Gastrocnemius medialis (tissue), 4 donors: ENCODE measurements at regions not wholly inside any gene's neighbourhood (a gene's known extent, or its start where the extent isn't known, plus 50 kb on each side); places are given as distances from the start of the nearest gene placed in this dataset.

Experiments used
- ATAC-seq, 2 donors: fragments of 150-250 bp; one replicate each; pipeline ENCODE4 v1.9.1; 2016
- DNase-seq, 2 donors: peaks; one replicate each; pipeline ENCODE4 v3.0.0-alpha.2; 2019
- H3K27ac ChIP-seq, 4 donors: fragments of 200-600 bp; sonication (generic); 1 replicate in 1 of 4; 2 replicates in 3 of 4; pipeline ENCODE4 v1.5.1; 2016 to 2018; ENCODE audit warnings: mild to moderate bottlenecking in 2 of 4, moderate library complexity in 1 of 4
- H3K27me3 ChIP-seq, 3 donors: fragments of 200-600 bp; sonication (generic) in 2 of 3; 1 replicate in 1 of 3; 2 replicates in 2 of 3; pipeline versions ENCODE4 v1.5.1 to v1.6.0; 2016 to 2019; ENCODE audit warnings: mild to moderate bottlenecking in 1 of 3, moderate library complexity in 1 of 3
- H3K36me3 ChIP-seq, 2 donors: fragments of 200-600 bp; sonication (generic) in 1 of 2; one replicate each; pipeline ENCODE4 v1.5.1; 2017 to 2018
- H3K4me1 ChIP-seq, 2 donors: fragments of 200-600 bp; sonication (generic) in 1 of 2; one replicate each; pipeline ENCODE4 v1.5.1; 2016 to 2017; ENCODE audit warnings: mild to moderate bottlenecking in 2 of 2
- H3K4me3 ChIP-seq, 4 donors: fragments of 200-600 bp; sonication (generic) in 3 of 4; 1 replicate in 1 of 4; 2 replicates in 3 of 4; pipeline ENCODE4 v1.5.1; 2016 to 2019; ENCODE audit warnings: mild to moderate bottlenecking in 2 of 4
- H3K9me3 ChIP-seq, 3 donors: fragments of 200-600 bp; sonication (generic) in 2 of 3; 1 replicate in 1 of 3; 2 replicates in 2 of 3; pipeline ENCODE4 v1.5.1; 2016 to 2019
- CTCF ChIP-seq, 5 experiments: fragments of 450-650 bp in 3 of 5; fragments of 200-600 bp in 2 of 5; sonication (generic) in 2 of 5; IDR thresholded peaks in 4 of 5; conservative IDR thresholded peaks in 1 of 5; 1 replicate in 4 of 5; 2 replicates in 1 of 5; pipeline ENCODE4 v1.5.1; 2016 to 2019; ENCODE audit warnings: antibody characterized with exemption in 5 of 5, mild to moderate bottlenecking in 3 of 5, moderate library complexity in 3 of 5
- POLR2A ChIP-seq, 2 donors: fragments of 450-650 bp; IDR thresholded peaks; one replicate each; pipeline ENCODE4 v1.6.1; 2017; ENCODE audit warnings: antibody characterized with exemption in 2 of 2, mild to moderate bottlenecking in 2 of 2, moderate library complexity in 2 of 2
- in situ Hi-C, 4 donors: fragments of 200-750 bp; cut with MboI; loops; one replicate each; pipeline versions ENCODE4 v1.15.0 to v1.8.0; 2017; ENCODE audit warnings: low sequenced_read_pairs in 4 of 4
- intact Hi-C: fragments of 100-400 bp; cut with DNase I; formaldehyde crosslinking; loops from one replicate; pipeline ENCODE4 v1.15.1; 2023; ENCODE audit warnings: low total_unique reads

GRCh38 chr12:63228853-63229252 is 77.9 kb upstream of the AVPR1A start:
- in situ Hi-C loops = no loop called here
- Histone ChIP-seq H3K36me3 (no peaks in the 10 kb centered on the region), H3K4me1 (no peaks in the 10 kb centered on the region), H3K4me3 (no peak overlapping the region), H3K27ac (no peak overlapping the region), H3K27me3 (no peaks in the 10 kb centered on the region), H3K9me3 (no peaks in the 10 kb centered on the region)
- no peak for TF ChIP-seq CTCF (IDR thresholded peaks at IDR 0.05 in 4 of 5, conservative IDR thresholded peaks at IDR 0.05 in 1 of 5)
- TF ChIP-seq POLR2A (IDR thresholded peaks at IDR 0.05) = no peak
- intact Hi-C loops = no loop called here
- no peak for ATAC-seq
- no peak for DNase-seq

- no peaks in the 10 kb centered on the region for H3K27me3 ChIP-seq
- ATAC-seq (no peak), DNase-seq (no peak)
- in situ Hi-C loops (no loop called here), intact Hi-C loops (no loop called here)
- H3K9me3 ChIP-seq = no peaks in the 10 kb centered on the region
- no peaks in the 10 kb centered on the region for H3K4me1 ChIP-seq
- TF ChIP-seq CTCF (IDR thresholded peaks at IDR 0.05 in 4 of 5, conservative IDR thresholded peaks at IDR 0.05 in 1 of 5) (no peak), POLR2A (IDR thresholded peaks at IDR 0.05) (no peak)
- H3K4me3 ChIP-seq = no peak overlapping the region
- no peaks in the 10 kb centered on the region for H3K36me3 ChIP-seq
- no peak overlapping the region for H3K27ac ChIP-seq
Observed at GRCh38 chr12:63226792-63227463, 75.9 kb upstream of the AVPR1A start.

DNA sequence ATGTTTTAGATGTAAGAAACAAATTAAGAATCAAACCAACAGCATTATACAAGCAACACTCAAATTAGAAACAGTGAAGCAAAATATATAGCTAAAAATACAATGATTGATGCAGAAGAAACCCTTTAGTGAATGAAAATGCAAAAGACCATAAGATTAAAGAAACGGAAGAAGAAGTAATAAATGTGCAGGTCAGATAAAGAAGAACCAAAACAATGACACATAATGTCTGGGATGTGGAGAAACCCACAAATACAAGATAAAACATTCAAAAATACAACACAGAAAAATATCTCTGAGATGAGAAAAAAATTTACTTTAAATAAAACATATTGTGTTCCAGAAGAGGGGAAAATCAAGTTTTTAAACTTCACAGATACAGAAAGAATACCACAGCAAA is 73.4 kb upstream of the AVPR1A start:
- Histone ChIP-seq H3K27ac (no peak overlapping the region), H3K27me3 (no peaks in the 10 kb centered on the region), H3K9me3 (no peaks in the 10 kb centered on the region), H3K4me3 (no peak overlapping the region), H3K4me1 (no peaks in the 10 kb centered on the region), H3K36me3 (no peaks in the 10 kb centered on the region)
- ATAC-seq (no peak), DNase-seq (no peak)
- TF ChIP-seq POLR2A (IDR thresholded peaks at IDR 0.05) (no peak), CTCF (IDR thresholded peaks at IDR 0.05 in 4 of 5, conservative IDR thresholded peaks at IDR 0.05 in 1 of 5) (no peak)
- in situ Hi-C loops (no loop called here), intact Hi-C loops (no loop called here)

- TF ChIP-seq POLR2A (IDR thresholded peaks at IDR 0.05) (no peak), CTCF (IDR thresholded peaks at IDR 0.05 in 4 of 5, conservative IDR thresholded peaks at IDR 0.05 in 1 of 5) (no peak)
- DNase-seq (no peak), ATAC-seq (no peak)
- in situ Hi-C loops (no loop called here), intact Hi-C loops (no loop called here)
- Histone ChIP-seq H3K9me3 (no peaks in the 10 kb centered on the region), H3K4me3 (no peak overlapping the region), H3K4me1 (no peaks in the 10 kb centered on the region), H3K27me3 (no peaks in the 10 kb centered on the region), H3K36me3 (no peaks in the 10 kb centered on the region), H3K27ac (no peak overlapping the region)
Observed at GRCh38 chr12:63223128-63223527, 72.1 kb upstream of the AVPR1A start.

- H3K4me3 ChIP-seq = no peak overlapping the region
- H3K4me1 ChIP-seq = no peaks in the 10 kb centered on the region
- no peak overlapping the region for H3K27ac ChIP-seq
- ATAC-seq (peak in 1 of 2 donors; percentile 47), DNase-seq (no peak)
- no peaks in the 10 kb centered on the region for H3K36me3 ChIP-seq
- in situ Hi-C loops = no loop called here
- TF ChIP-seq CTCF (IDR thresholded peaks at IDR 0.05 in 4 of 5, conservative IDR thresholded peaks at IDR 0.05 in 1 of 5) (no peak), POLR2A (IDR thresholded peaks at IDR 0.05) (no peak)
- no peaks in the 10 kb centered on the region for H3K9me3 ChIP-seq
- intact Hi-C loops = no loop called here
- H3K27me3 ChIP-seq = no peaks in the 10 kb centered on the region
Observed at GRCh38 chr12:63222582-63222981, 71.6 kb upstream of the AVPR1A start.
